ENCODE measurements at regions not wholly inside any gene's neighbourhood (a gene's known extent, or its start where the extent isn't known, plus 50 kb on each side); places are given as distances from the start of the nearest gene placed in this dataset.

GRCh38 chr5:115028557-115028956, 141.2 kb downstream of the TRIM36 start:
- H3K4me2 ChIP-seq (ENCODE audit: low read length): no peak overlapping the region
- ChIA-PET POLR2A (no interaction called here), RAD21 (ENCODE audit: low non-redundant PET in 1 of 2, low total read pairs in 2 of 2, uncharacterized antibody in 2 of 2, unreplicated experiment in 2 of 2) (no interaction called here), CTCF (no interaction called here)
- DNase-seq (ENCODE audit: low read depth, low spot score) (no peak), ATAC-seq (no peak)
- peaks cover 21% of the 10 kb centered on the region for H3K27me3 ChIP-seq (ENCODE audit: insufficient read depth, low read length)
- no peaks in the 10 kb centered on the region for H3K9me2 ChIP-seq (ENCODE audit: insufficient read depth)
- H3K9me3 ChIP-seq (ENCODE audit: control insufficient read depth in 1 of 2, insufficient read depth in 1 of 2, low read depth in 1 of 2, low read length in 2 of 2): no peaks in the 10 kb centered on the region
- no peak for TF ChIP-seq MAX (IDR thresholded peaks at IDR 0.05)
- no peak for TF ChIP-seq CEBPB (IDR thresholded peaks at IDR 0.05; ENCODE audit: low read depth)
- no peak for TF ChIP-seq ATF3 (IDR thresholded peaks at IDR 0.05)
- no peak for TF ChIP-seq SP1 (IDR thresholded peaks at IDR 0.05; ENCODE audit: low read depth)
- no peak overlapping the region for H2AFZ ChIP-seq (ENCODE audit: low read depth, low read length, poor library complexity, severe bottlenecking)
- no peak overlapping the region for H3K4me3 ChIP-seq (replicated peaks in 1 of 2; ENCODE audit: low read depth in 1 of 2, low read length in 2 of 2)
- intact Hi-C loops (cut with micrococcal nuclease): no loop called here
- no peaks in the 10 kb centered on the region for H3K79me2 ChIP-seq (ENCODE audit: insufficient read depth, low read length)
- BruUV-seq (replicated peaks): no TSS peak
- H3K27ac ChIP-seq (ENCODE audit: low read depth, low read length): no peak overlapping the region
- no peaks in the 10 kb centered on the region for H3K36me3 ChIP-seq (ENCODE audit: control insufficient read depth in 1 of 2, insufficient read depth in 2 of 2, low read length in 2 of 2)
- H3K9ac ChIP-seq (ENCODE audit: low read length): no peak overlapping the region
- H4K20me1 ChIP-seq (ENCODE audit: insufficient read depth): no peaks in the 10 kb centered on the region
- no peaks in the 10 kb centered on the region for H3K4me1 ChIP-seq (ENCODE audit: control insufficient read depth in 1 of 2, insufficient read depth in 2 of 2, low read length in 2 of 2)

- RAD21 ChIA-PET (ENCODE audit: low non-redundant PET in 1 of 2, low total read pairs in 2 of 2, uncharacterized antibody in 2 of 2, unreplicated experiment in 2 of 2): no interaction called here
- Histone ChIP-seq H3K9me3 (ENCODE audit: control insufficient read depth in 1 of 2, insufficient read depth in 1 of 2, low read depth in 1 of 2, low read length in 2 of 2) (no peaks in the 10 kb centered on the region), H3K9me2 (ENCODE audit: insufficient read depth) (no peaks in the 10 kb centered on the region), H3K79me2 (ENCODE audit: insufficient read depth, low read length) (no peaks in the 10 kb centered on the region), H3K27ac (ENCODE audit: low read depth, low read length) (no peak overlapping the region), H3K9ac (ENCODE audit: low read length) (no peak overlapping the region), H3K4me1 (ENCODE audit: control insufficient read depth in 1 of 2, insufficient read depth in 2 of 2, low read length in 2 of 2) (no peaks in the 10 kb centered on the region), H3K36me3 (ENCODE audit: control insufficient read depth in 1 of 2, insufficient read depth in 2 of 2, low read length in 2 of 2) (no peaks in the 10 kb centered on the region), H3K4me2 (ENCODE audit: low read length) (no peak overlapping the region), H3K27me3 (ENCODE audit: insufficient read depth, low read length) (peaks cover 22% of the 10 kb centered on the region), H3K4me3 (replicated peaks in 1 of 2; ENCODE audit: low read depth in 1 of 2, low read length in 2 of 2) (no peak overlapping the region), H2AFZ (ENCODE audit: low read depth, low read length, poor library complexity, severe bottlenecking) (no peak overlapping the region), H4K20me1 (ENCODE audit: insufficient read depth) (no peaks in the 10 kb centered on the region)
- DNase-seq (ENCODE audit: low read depth, low spot score) (no peak), ATAC-seq (no peak)
- intact Hi-C loops (cut with micrococcal nuclease): no loop called here
- CTCF ChIA-PET: no interaction called here
- TF ChIP-seq ZBTB33 (IDR thresholded peaks at IDR 0.05; ENCODE audit: extremely low read depth, insufficient replicate concordance, low read length) (no peak), CBX3 (IDR thresholded peaks at IDR 0.05; ENCODE audit: low read depth) (no peak)
- TF ChIP-seq, protein P1, sequence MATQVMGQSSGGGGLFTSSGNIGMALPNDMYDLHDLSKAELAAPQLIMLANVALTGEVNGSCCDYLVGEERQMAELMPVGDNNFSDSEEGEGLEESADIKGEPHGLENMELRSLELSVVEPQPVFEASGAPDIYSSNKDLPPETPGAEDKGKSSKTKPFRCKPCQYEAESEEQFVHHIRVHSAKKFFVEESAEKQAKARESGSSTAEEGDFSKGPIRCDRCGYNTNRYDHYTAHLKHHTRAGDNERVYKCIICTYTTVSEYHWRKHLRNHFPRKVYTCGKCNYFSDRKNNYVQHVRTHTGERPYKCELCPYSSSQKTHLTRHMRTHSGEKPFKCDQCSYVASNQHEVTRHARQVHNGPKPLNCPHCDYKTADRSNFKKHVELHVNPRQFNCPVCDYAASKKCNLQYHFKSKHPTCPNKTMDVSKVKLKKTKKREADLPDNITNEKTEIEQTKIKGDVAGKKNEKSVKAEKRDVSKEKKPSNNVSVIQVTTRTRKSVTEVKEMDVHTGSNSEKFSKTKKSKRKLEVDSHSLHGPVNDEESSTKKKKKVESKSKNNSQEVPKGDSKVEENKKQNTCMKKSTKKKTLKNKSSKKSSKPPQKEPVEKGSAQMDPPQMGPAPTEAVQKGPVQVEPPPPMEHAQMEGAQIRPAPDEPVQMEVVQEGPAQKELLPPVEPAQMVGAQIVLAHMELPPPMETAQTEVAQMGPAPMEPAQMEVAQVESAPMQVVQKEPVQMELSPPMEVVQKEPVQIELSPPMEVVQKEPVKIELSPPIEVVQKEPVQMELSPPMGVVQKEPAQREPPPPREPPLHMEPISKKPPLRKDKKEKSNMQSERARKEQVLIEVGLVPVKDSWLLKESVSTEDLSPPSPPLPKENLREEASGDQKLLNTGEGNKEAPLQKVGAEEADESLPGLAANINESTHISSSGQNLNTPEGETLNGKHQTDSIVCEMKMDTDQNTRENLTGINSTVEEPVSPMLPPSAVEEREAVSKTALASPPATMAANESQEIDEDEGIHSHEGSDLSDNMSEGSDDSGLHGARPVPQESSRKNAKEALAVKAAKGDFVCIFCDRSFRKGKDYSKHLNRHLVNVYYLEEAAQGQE (IDR thresholded peaks at IDR 0.05; ENCODE audit: low read depth): no peak
- POLR2A ChIA-PET: no interaction called here
- no TSS peak for BruUV-seq (replicated peaks)
Observed at GRCh38 chr5:115024922-115025321, 144.8 kb downstream of the TRIM36 start.
